ENCODE measurements at regions not wholly inside any gene's neighbourhood (a gene's known extent, or its start where the extent isn't known, plus 50 kb on each side); places are given as distances from the start of the nearest gene placed in this dataset.

DNA sequence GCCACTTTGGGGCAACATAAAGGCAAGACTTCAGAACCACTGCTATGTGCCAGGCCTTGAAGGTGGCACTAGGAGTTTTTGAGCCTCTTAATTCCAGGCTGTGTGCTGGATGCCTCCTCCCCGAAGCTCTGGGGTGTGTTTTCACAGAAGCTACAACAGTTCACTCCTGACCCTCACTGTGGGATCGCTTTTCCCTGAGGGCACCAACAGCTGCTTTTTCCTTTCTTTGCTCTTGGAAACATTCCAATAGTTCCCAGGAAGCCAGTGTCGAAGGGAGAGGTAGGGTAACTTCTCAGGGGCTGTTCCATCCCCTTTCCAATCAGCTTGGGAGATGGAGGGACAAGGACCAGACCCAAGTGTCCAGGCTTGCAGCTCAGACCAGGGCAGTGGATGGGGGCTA is 153.4 kb downstream of the C1orf94 start:
- no peaks in the 10 kb centered on the region for H3K9me3 ChIP-seq (ENCODE audit: control insufficient read depth in 2 of 2, low read length in 2 of 2)
- no peak overlapping the region for H3K27ac Mint-ChIP-seq
- no peak for DNase-seq
- no peaks in the 10 kb centered on the region for H3K4me1 Mint-ChIP-seq
- no peaks in the 10 kb centered on the region for H3K36me3 ChIP-seq (ENCODE audit: control insufficient read depth, insufficient read depth, low read length)
- H3K4me3 Mint-ChIP-seq: no peak overlapping the region
- H3K4me3 ChIP-seq (ENCODE audit: low read depth, low read length): no peak overlapping the region
- H3K27me3 Mint-ChIP-seq: peaks cover 2% of the 10 kb centered on the region
- no peak overlapping the region for H3K27ac ChIP-seq (ENCODE audit: insufficient read depth, low read length, poor library complexity, severe bottlenecking)
- H3K9me3 Mint-ChIP-seq: peaks cover 0 to 2% (median 0%) of the 10 kb centered on the region in 7 donors
- H3K4me1 ChIP-seq (ENCODE audit: control insufficient read depth, insufficient read depth, low read length, poor library complexity, severe bottlenecking): no peaks in the 10 kb centered on the region
- no peaks in the 10 kb centered on the region for H3K36me3 Mint-ChIP-seq
- H3K27me3 ChIP-seq (ENCODE audit: control insufficient read depth, insufficient read depth, low read length): no peaks in the 10 kb centered on the region
- no peak for ATAC-seq (ENCODE audit: low read depth in 2 of 2)

DNA sequence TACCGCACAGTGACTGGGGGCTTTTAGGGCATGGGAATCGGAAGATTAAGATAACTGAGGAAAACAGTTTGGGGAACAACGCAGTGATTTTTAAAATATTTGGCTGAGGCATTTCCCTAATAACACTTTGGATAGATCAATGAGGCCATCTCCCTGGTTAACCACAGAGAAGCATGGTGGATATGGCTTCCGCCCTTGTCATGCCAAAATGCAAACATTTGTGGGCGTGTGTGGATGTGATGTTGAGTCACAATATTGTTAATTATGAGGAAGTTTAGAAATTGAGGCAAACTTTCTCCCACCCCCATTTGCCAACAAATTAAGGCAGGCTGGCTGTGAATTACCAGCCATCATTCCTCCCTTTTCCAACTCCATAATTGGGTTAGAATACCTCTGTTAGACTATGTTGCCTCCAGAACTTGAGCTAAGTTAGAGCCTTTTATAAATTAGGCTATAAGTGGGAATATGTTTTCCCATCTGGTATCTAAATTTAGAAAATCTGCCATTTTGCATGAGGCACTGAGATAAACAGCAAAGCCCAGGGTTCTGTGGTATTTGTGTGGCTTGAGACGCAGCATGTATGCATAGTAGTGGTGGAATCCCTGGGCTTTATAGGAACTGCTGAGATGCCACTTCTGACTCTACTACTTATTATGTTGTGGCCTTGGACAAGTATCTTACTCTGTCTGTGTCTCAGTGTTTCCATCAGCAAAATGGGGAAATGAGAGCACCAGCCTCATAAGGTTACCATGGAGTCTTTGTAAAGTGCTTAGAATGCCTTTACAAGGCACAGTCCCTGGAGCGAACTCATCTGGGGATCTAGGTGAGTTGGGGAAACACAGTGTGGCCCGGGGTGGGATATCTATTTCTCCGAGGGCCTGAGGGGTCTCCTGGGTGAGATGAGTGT is 154.6 kb downstream of the C1orf94 start:
- peaks cover 6% of the 10 kb centered on the region for H3K27me3 Mint-ChIP-seq

GRCh38 chr1:34332996-34333395 is 156.3 kb downstream of the C1orf94 start:
- Mint-ChIP-seq H3K36me3 (no peaks in the 10 kb centered on the region), H3K27me3 (peaks cover 6% of the 10 kb centered on the region), H3K4me1 (no peaks in the 10 kb centered on the region), H3K27ac (no peak overlapping the region), H3K4me3 (no peak overlapping the region), H3K9me3 (no peaks in the 10 kb centered on the region)
- no peak overlapping the region for H3K27ac ChIP-seq (ENCODE audit: insufficient read depth, low read length, poor library complexity, severe bottlenecking)
- no peak overlapping the region for H3K4me3 ChIP-seq (ENCODE audit: low read depth, low read length)
- H3K27me3 ChIP-seq (ENCODE audit: control insufficient read depth, insufficient read depth, low read length): no peaks in the 10 kb centered on the region
- H3K4me1 ChIP-seq (ENCODE audit: control insufficient read depth, insufficient read depth, low read length, poor library complexity, severe bottlenecking): no peaks in the 10 kb centered on the region
- DNase-seq (no peak), ATAC-seq (ENCODE audit: low read depth in 2 of 2) (no peak)
- H3K9me3 ChIP-seq (ENCODE audit: control insufficient read depth in 2 of 2, low read length in 2 of 2): no peaks in the 10 kb centered on the region
- H3K36me3 ChIP-seq (ENCODE audit: control insufficient read depth, insufficient read depth, low read length): no peaks in the 10 kb centered on the region

More for the DNA sequence above, 154.6 kb downstream of the C1orf94 start:
- no peak overlapping the region for H3K27ac Mint-ChIP-seq
- no peaks in the 10 kb centered on the region for H3K36me3 ChIP-seq (ENCODE audit: control insufficient read depth, insufficient read depth, low read length)
- H3K27ac ChIP-seq (ENCODE audit: insufficient read depth, low read length, poor library complexity, severe bottlenecking): no peak overlapping the region
- H3K9me3 Mint-ChIP-seq: peaks cover 0 to 2% (median 0%) of the 10 kb centered on the region in 7 donors
- no peaks in the 10 kb centered on the region for H3K9me3 ChIP-seq (ENCODE audit: control insufficient read depth in 2 of 2, low read length in 2 of 2)
- H3K4me3 Mint-ChIP-seq: no peak overlapping the region
- H3K36me3 Mint-ChIP-seq: no peaks in the 10 kb centered on the region
- H3K4me3 ChIP-seq (ENCODE audit: low read depth, low read length): no peak overlapping the region
- no peaks in the 10 kb centered on the region for H3K4me1 ChIP-seq (ENCODE audit: control insufficient read depth, insufficient read depth, low read length, poor library complexity, severe bottlenecking)
- H3K27me3 ChIP-seq (ENCODE audit: control insufficient read depth, insufficient read depth, low read length): no peaks in the 10 kb centered on the region
- DNase-seq (no peak), ATAC-seq (ENCODE audit: low read depth in 2 of 2) (no peak)
- H3K4me1 Mint-ChIP-seq: no peaks in the 10 kb centered on the region

DNA sequence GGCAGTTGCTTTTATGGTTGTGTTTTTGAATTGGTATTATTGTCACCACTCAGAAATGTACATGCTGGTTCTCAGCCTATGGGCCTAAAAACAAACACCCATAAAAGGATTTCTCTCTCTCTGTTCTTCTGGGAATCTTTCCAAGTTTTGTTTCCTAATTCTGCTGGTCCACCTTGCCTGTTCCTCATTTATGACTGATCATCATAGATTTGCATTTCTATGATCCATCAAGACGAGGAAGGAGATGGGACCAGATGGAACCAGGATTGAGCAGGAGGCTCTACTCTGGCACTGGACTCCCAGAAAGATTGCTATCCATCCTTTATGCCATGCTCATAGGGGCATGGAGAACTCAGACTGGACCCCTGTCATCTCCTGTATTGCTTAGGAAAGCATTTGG is 162.2 kb downstream of the C1orf94 start:
- Histone ChIP-seq H3K27me3 (ENCODE audit: control insufficient read depth, insufficient read depth, low read length) (peaks cover 3% of the 10 kb centered on the region), H3K36me3 (ENCODE audit: control insufficient read depth, insufficient read depth, low read length) (no peaks in the 10 kb centered on the region), H3K27ac (ENCODE audit: insufficient read depth, low read length, poor library complexity, severe bottlenecking) (no peak overlapping the region), H3K9me3 (ENCODE audit: control insufficient read depth in 2 of 2, low read length in 2 of 2) (no peaks in the 10 kb centered on the region), H3K4me1 (ENCODE audit: control insufficient read depth, insufficient read depth, low read length, poor library complexity, severe bottlenecking) (no peaks in the 10 kb centered on the region), H3K4me3 (ENCODE audit: low read depth, low read length) (no peak overlapping the region)
- no peaks in the 10 kb centered on the region for H3K4me1 Mint-ChIP-seq
- no peaks in the 10 kb centered on the region for H3K9me3 Mint-ChIP-seq
- H3K27me3 Mint-ChIP-seq: peaks cover 13% of the 10 kb centered on the region
- H3K36me3 Mint-ChIP-seq: no peaks in the 10 kb centered on the region
- DNase-seq (no peak), ATAC-seq (ENCODE audit: low read depth in 2 of 2) (no peak)
- H3K27ac Mint-ChIP-seq: no peak overlapping the region
- no peak overlapping the region for H3K4me3 Mint-ChIP-seq

- H3K4me1 ChIP-seq (ENCODE audit: control insufficient read depth, insufficient read depth, low read length, poor library complexity, severe bottlenecking): no peaks in the 10 kb centered on the region
- no peak overlapping the region for H3K27ac Mint-ChIP-seq
- no peaks in the 10 kb centered on the region for H3K9me3 Mint-ChIP-seq
- no peaks in the 10 kb centered on the region for H3K36me3 ChIP-seq (ENCODE audit: control insufficient read depth, insufficient read depth, low read length)
- H3K4me1 Mint-ChIP-seq: no peaks in the 10 kb centered on the region
- ATAC-seq (ENCODE audit: low read depth in 2 of 2): no peak
- peaks cover 3% of the 10 kb centered on the region for H3K27me3 ChIP-seq (ENCODE audit: control insufficient read depth, insufficient read depth, low read length)
- H3K4me3 ChIP-seq (ENCODE audit: low read depth, low read length): no peak overlapping the region
- peaks cover 7% of the 10 kb centered on the region for H3K27me3 Mint-ChIP-seq
- DNase-seq: no peak
- no peaks in the 10 kb centered on the region for H3K9me3 ChIP-seq (ENCODE audit: control insufficient read depth in 2 of 2, low read length in 2 of 2)
- H3K4me3 Mint-ChIP-seq: no peak overlapping the region
- H3K36me3 Mint-ChIP-seq: no peaks in the 10 kb centered on the region
- no peak overlapping the region for H3K27ac ChIP-seq (ENCODE audit: insufficient read depth, low read length, poor library complexity, severe bottlenecking)
Measured at GRCh38 chr1:34341896-34342295, 165.2 kb downstream of the C1orf94 start.

DNA sequence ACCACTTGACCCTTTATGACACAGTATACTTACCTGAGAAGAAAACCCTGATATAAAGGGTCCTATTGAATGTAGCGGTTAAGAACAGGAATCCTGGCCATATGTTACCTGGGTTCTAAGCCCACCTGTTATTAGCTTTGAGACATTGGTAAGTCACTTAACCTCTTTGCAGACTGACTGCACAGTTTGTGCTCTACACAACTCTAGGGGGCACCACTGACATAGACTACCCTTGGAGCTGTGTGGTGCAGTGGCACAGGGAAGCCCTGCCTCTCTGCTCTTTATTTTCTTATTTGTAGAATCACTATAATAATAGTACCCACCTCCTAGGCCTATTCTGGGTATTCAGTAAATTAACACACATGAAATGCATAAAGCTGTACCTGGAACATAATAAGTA is 165.6 kb downstream of the C1orf94 start:
- H3K27ac ChIP-seq (ENCODE audit: insufficient read depth, low read length, poor library complexity, severe bottlenecking): no peak overlapping the region
- DNase-seq (no peak), ATAC-seq (ENCODE audit: low read depth in 2 of 2) (no peak)
- peaks cover 3% of the 10 kb centered on the region for H3K27me3 ChIP-seq (ENCODE audit: control insufficient read depth, insufficient read depth, low read length)
- Mint-ChIP-seq H3K4me3 (no peak overlapping the region), H3K36me3 (no peaks in the 10 kb centered on the region), H3K4me1 (no peaks in the 10 kb centered on the region), H3K27ac (no peak overlapping the region), H3K27me3 (peaks cover 7% of the 10 kb centered on the region), H3K9me3 (no peaks in the 10 kb centered on the region)
- no peaks in the 10 kb centered on the region for H3K9me3 ChIP-seq (ENCODE audit: control insufficient read depth in 2 of 2, low read length in 2 of 2)
- no peaks in the 10 kb centered on the region for H3K36me3 ChIP-seq (ENCODE audit: control insufficient read depth, insufficient read depth, low read length)
- no peaks in the 10 kb centered on the region for H3K4me1 ChIP-seq (ENCODE audit: control insufficient read depth, insufficient read depth, low read length, poor library complexity, severe bottlenecking)
- no peak overlapping the region for H3K4me3 ChIP-seq (ENCODE audit: low read depth, low read length)

DNA sequence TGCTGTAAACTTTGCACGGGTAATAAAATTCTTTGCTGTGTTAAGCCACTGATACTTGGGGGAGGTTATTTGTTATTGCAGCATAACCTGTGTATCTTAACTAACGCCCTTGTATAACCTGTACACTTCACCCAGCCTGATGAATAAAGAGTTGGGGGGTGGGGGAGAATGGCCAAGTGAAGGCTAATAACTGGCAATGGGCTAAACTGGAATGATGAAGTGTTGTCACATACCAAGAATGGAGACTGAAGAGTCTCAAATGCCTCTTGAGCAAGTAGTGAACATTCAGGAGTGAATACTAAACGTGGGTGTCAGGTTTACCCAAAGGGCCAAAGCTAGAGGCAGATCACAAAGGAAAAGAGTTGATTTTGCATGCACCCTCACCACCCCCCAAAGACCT is 169.4 kb downstream of the C1orf94 start:
- Mint-ChIP-seq H3K27me3 (peaks cover 6% of the 10 kb centered on the region), H3K27ac (no peak overlapping the region), H3K4me3 (no peak overlapping the region), H3K36me3 (no peaks in the 10 kb centered on the region), H3K4me1 (no peaks in the 10 kb centered on the region), H3K9me3 (no peaks in the 10 kb centered on the region)
- H3K9me3 ChIP-seq (ENCODE audit: control insufficient read depth in 2 of 2, low read length in 2 of 2): no peaks in the 10 kb centered on the region
- no peak overlapping the region for H3K4me3 ChIP-seq (ENCODE audit: low read depth, low read length)
- ATAC-seq (ENCODE audit: low read depth in 2 of 2) (no peak), DNase-seq (no peak)
- H3K36me3 ChIP-seq (ENCODE audit: control insufficient read depth, insufficient read depth, low read length): no peaks in the 10 kb centered on the region
- no peaks in the 10 kb centered on the region for H3K4me1 ChIP-seq (ENCODE audit: control insufficient read depth, insufficient read depth, low read length, poor library complexity, severe bottlenecking)
- no peaks in the 10 kb centered on the region for H3K27me3 ChIP-seq (ENCODE audit: control insufficient read depth, insufficient read depth, low read length)
- H3K27ac ChIP-seq (ENCODE audit: insufficient read depth, low read length, poor library complexity, severe bottlenecking): no peak overlapping the region

DNA sequence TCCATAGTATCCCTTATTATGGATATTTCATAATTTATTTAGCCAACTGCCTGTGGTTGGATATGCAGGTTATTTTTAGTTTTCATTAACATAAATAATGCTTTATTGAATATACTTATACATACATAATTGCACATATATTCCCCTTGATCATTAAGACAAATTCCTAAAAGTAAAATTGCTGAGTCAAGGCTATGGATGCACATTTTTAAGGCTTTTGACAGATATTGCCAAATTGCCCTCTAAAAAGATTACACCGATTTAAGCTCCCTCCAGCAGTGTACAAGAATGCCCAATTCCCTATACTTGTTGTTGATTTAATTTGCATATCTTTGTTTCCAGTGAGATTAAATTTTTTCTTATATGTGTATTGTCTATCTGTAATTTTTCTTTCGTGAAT is 176.7 kb downstream of the C1orf94 start:
- no peak for DNase-seq
- no peak for ATAC-seq (ENCODE audit: low read depth in 2 of 2)

More for the DNA sequence above, 176.7 kb downstream of the C1orf94 start:
- Histone ChIP-seq H3K4me3 (ENCODE audit: low read depth, low read length) (no peak overlapping the region), H3K9me3 (ENCODE audit: control insufficient read depth in 2 of 2, low read length in 2 of 2) (no peaks in the 10 kb centered on the region), H3K36me3 (ENCODE audit: control insufficient read depth, insufficient read depth, low read length) (no peaks in the 10 kb centered on the region), H3K4me1 (ENCODE audit: control insufficient read depth, insufficient read depth, low read length, poor library complexity, severe bottlenecking) (no peaks in the 10 kb centered on the region), H3K27me3 (ENCODE audit: control insufficient read depth, insufficient read depth, low read length) (peaks cover 2% of the 10 kb centered on the region), H3K27ac (ENCODE audit: insufficient read depth, low read length, poor library complexity, severe bottlenecking) (no peak overlapping the region)
- Mint-ChIP-seq H3K27me3 (peaks cover 22% of the 10 kb centered on the region), H3K9me3 (peaks cover 0 to 3% (median 0%) of the 10 kb centered on the region in 7 donors), H3K4me3 (no peak overlapping the region), H3K27ac (no peak overlapping the region), H3K36me3 (no peaks in the 10 kb centered on the region), H3K4me1 (no peaks in the 10 kb centered on the region)
